Caco-2 (cell line): ENCODE measurements at regions not wholly inside any gene's neighbourhood (a gene's known extent, or its start where the extent isn't known, plus 50 kb on each side); places are given as distances from the start of the nearest gene placed in this dataset.

Experiments used
- BruUV-seq: library from RNA; stranded (reverse); fragments of 400-500 nt; replicated peaks from 2 replicates; lab custom pipeline; 2021; lab: Mats Ljungman, UMichigan
- CTCF ChIA-PET: fragments of 300-600 bp; sonication (Branson Sonifier 250); formaldehyde crosslinking; loops from one replicate; lab custom pipeline; 2022; ENCODE audit warnings: antibody characterized with exemption; lab: Charles Lee
- POLR2A ChIA-PET: fragments of 300-600 bp; sonication (Branson Sonifier 250); formaldehyde crosslinking; loops from one replicate; lab custom pipeline; 2022; ENCODE audit warnings: antibody characterized with exemption; lab: Charles Lee
- DNase-seq, 2 experiments: peaks; one replicate each; pipeline versions ENCODE4 v3.0.0 to v3.0.0-alpha.2; 2020 to 2022
- H3K27me3 ChIP-seq: replicated peaks from 2 replicates; pipeline ENCODE4 v1.6.0; 2011; ENCODE audit warnings: low read length; ENCODE audit not compliant: control insufficient read depth, insufficient read depth
- H3K36me3 ChIP-seq: 2 replicates; pipeline ENCODE4 v1.5.1; 2011; ENCODE audit warnings: low read length; ENCODE audit not compliant: control insufficient read depth, insufficient read depth
- H3K4me1 ChIP-seq: fragments of 250-450 bp; sonication (Bioruptor Pico); 2 replicates; pipeline ENCODE4 v1.5.1; 2020; ENCODE audit warnings: mild to moderate bottlenecking
- H3K4me3 ChIP-seq: 2 replicates; pipeline ENCODE4 v1.5.1; 2011; ENCODE audit warnings: low read depth, mild to moderate bottlenecking, control low read depth, low read length
- H3K9me3 ChIP-seq: fragments of 250-450 bp; sonication (Bioruptor Pico); 2 replicates; pipeline ENCODE4 v1.5.1; 2020; ENCODE audit warnings: mild to moderate bottlenecking, moderate library complexity
- H3K27ac Mint-ChIP-seq: one replicate; pipeline ENCODE4 v1.8.0; 2022; ENCODE audit warnings: mixed read lengths; ENCODE audit not compliant: unreplicated experiment
- H3K27me3 Mint-ChIP-seq: one replicate; pipeline ENCODE4 v1.8.0; 2022; ENCODE audit warnings: mixed read lengths; ENCODE audit not compliant: insufficient read depth, unreplicated experiment
- H3K36me3 Mint-ChIP-seq: one replicate; pipeline ENCODE4 v1.8.0; 2022; ENCODE audit warnings: mild to moderate bottlenecking, mixed read lengths; ENCODE audit not compliant: insufficient read depth, unreplicated experiment
- H3K4me1 Mint-ChIP-seq: one replicate; pipeline ENCODE4 v1.8.0; 2022; ENCODE audit warnings: low read depth, mixed read lengths; ENCODE audit not compliant: unreplicated experiment
- H3K4me3 Mint-ChIP-seq: one replicate; pipeline ENCODE4 v1.8.0; 2022; ENCODE audit warnings: mild to moderate bottlenecking, moderate library complexity, mixed read lengths; ENCODE audit not compliant: unreplicated experiment
- H3K9me3 Mint-ChIP-seq: one replicate; pipeline ENCODE4 v1.8.0; 2022; ENCODE audit warnings: mixed read lengths; ENCODE audit not compliant: unreplicated experiment
- CTCF ChIP-seq, 2 experiments: fragments of 200-600 bp in 1 of 2; IDR thresholded peaks; 1 replicate in 1 of 2; 2 replicates in 1 of 2; pipeline versions ENCODE4 v1.5.1 to v1.8.0; 2011 to 2022; ENCODE audit warnings: antibody characterized with exemption in 1 of 2, control low read depth in 1 of 2, inconsistent platforms in 1 of 2, low read depth in 1 of 2, low read length in 1 of 2, mild to moderate bottlenecking in 1 of 2, moderate library complexity in 1 of 2; ENCODE audit not compliant: insufficient read depth in 1 of 2, severe bottlenecking in 1 of 2, unreplicated experiment in 1 of 2
- intact Hi-C: fragments of 100-400 bp; cut with micrococcal nuclease; formaldehyde crosslinking; loops from one replicate; pipeline ENCODE4 v1.10.0; 2022; ENCODE audit not compliant: unreplicated experiment

GRCh38 chr17:12478311-12478710 is 187.4 kb upstream of the MYOCD start:
- no peaks in the 10 kb centered on the region for H3K27me3 ChIP-seq
- H3K27ac Mint-ChIP-seq = no peak overlapping the region
- no peaks in the 10 kb centered on the region for H3K27me3 Mint-ChIP-seq
- no peak for TF ChIP-seq CTCF (IDR thresholded peaks at IDR 0.05; ENCODE audit: insufficient read depth in 1 of 2, low read depth in 1 of 2, low read length in 1 of 2, severe bottlenecking in 1 of 2, unreplicated experiment in 1 of 2)
- POLR2A ChIA-PET = no interaction called here
- no peak overlapping the region for H3K4me3 ChIP-seq
- H3K9me3 Mint-ChIP-seq = no peaks in the 10 kb centered on the region
- no peaks in the 10 kb centered on the region for H3K36me3 ChIP-seq
- no peaks in the 10 kb centered on the region for H3K4me1 ChIP-seq
- no peaks in the 10 kb centered on the region for H3K9me3 ChIP-seq
- BruUV-seq = no TSS peak
- DNase-seq = no peak
- H3K4me3 Mint-ChIP-seq = no peak overlapping the region
- H3K36me3 Mint-ChIP-seq = no peaks in the 10 kb centered on the region
- CTCF ChIA-PET = no interaction called here
- intact Hi-C loops = no loop called here
- H3K4me1 Mint-ChIP-seq = no peaks in the 10 kb centered on the region

- no peaks in the 10 kb centered on the region for H3K4me1 Mint-ChIP-seq
- no TSS peak for BruUV-seq
- TF ChIP-seq CTCF (IDR thresholded peaks at IDR 0.05; ENCODE audit: insufficient read depth in 1 of 2, low read depth in 1 of 2, low read length in 1 of 2, severe bottlenecking in 1 of 2, unreplicated experiment in 1 of 2) = no peak
- H3K36me3 Mint-ChIP-seq = no peaks in the 10 kb centered on the region
- intact Hi-C loops = no loop called here
- CTCF ChIA-PET = no interaction called here
- no peaks in the 10 kb centered on the region for H3K4me1 ChIP-seq
- no peak for DNase-seq
- H3K4me3 ChIP-seq = no peak overlapping the region
- H3K9me3 Mint-ChIP-seq = no peaks in the 10 kb centered on the region
- H3K36me3 ChIP-seq = no peaks in the 10 kb centered on the region
- no peaks in the 10 kb centered on the region for H3K27me3 ChIP-seq
- no peak overlapping the region for H3K27ac Mint-ChIP-seq
- H3K4me3 Mint-ChIP-seq = no peak overlapping the region
- POLR2A ChIA-PET = no interaction called here
- no peaks in the 10 kb centered on the region for H3K27me3 Mint-ChIP-seq
- H3K9me3 ChIP-seq = no peaks in the 10 kb centered on the region
These were observed 180.3 kb upstream of the MYOCD start for GRCh38 chr17:12485361-12485906.

DNA sequence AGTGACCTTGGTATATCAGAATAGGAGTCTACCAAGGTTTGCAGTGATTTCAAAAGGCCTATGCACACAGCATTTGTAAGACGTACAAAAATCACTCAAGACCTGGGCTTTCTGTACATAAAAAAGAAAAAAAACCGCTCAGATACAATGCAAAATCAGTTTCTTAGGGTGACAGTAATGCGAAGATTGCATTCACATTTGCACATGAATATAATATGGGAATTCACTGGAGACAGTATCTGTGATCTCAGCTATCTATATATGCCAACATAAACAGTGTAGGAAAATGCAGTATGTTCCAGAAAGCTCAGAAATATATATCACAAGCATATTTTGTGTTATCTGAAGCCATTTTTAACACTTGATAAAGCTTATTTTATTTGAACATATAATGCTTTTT is 176.4 kb upstream of the MYOCD start:
- BruUV-seq = no TSS peak
- CTCF ChIA-PET = no interaction called here
- H3K9me3 Mint-ChIP-seq = no peaks in the 10 kb centered on the region
- no peaks in the 10 kb centered on the region for H3K27me3 Mint-ChIP-seq
- no peak overlapping the region for H3K27ac Mint-ChIP-seq
- H3K4me3 ChIP-seq = no peak overlapping the region
- no peak overlapping the region for H3K4me3 Mint-ChIP-seq
- H3K36me3 ChIP-seq = no peaks in the 10 kb centered on the region
- POLR2A ChIA-PET = no interaction called here
- no peaks in the 10 kb centered on the region for H3K36me3 Mint-ChIP-seq
- no peak for TF ChIP-seq CTCF (IDR thresholded peaks at IDR 0.05; ENCODE audit: insufficient read depth in 1 of 2, low read depth in 1 of 2, low read length in 1 of 2, severe bottlenecking in 1 of 2, unreplicated experiment in 1 of 2)
- no peaks in the 10 kb centered on the region for H3K4me1 Mint-ChIP-seq
- no peak for DNase-seq
- H3K4me1 ChIP-seq = no peaks in the 10 kb centered on the region
- intact Hi-C loops = no loop called here
- no peaks in the 10 kb centered on the region for H3K27me3 ChIP-seq
- H3K9me3 ChIP-seq = no peaks in the 10 kb centered on the region
